ENCODE measurements at regions not wholly inside any gene's neighbourhood (a gene's known extent, or its start where the extent isn't known, plus 50 kb on each side); places are given as distances from the start of the nearest gene placed in this dataset.
"Not testable (repeated sequence)": the region's sequence is repeated elsewhere in the genome, so short reads cannot be mapped to it uniquely, and the experiment has no call there.

- Mint-ChIP-seq H3K4me3 (no peak overlapping the region), H3K36me3 (ENCODE audit: low read depth) (no peaks in the 10 kb centered on the region), H3K4me1 (no peaks in the 10 kb centered on the region), H3K27ac (no peak overlapping the region), H3K27me3 (no peaks in the 10 kb centered on the region), H3K9me3 (no peaks in the 10 kb centered on the region)
- no peak for ATAC-seq
- no peak for DNase-seq
Observed at GRCh38 chr5:130939059-130939458, 226.0 kb downstream of the HINT1 start.

GRCh38 chr5:130937046-130937445 is 228.0 kb downstream of the HINT1 start:
- H3K4me1 Mint-ChIP-seq, result no peaks in the 10 kb centered on the region
- H3K27ac Mint-ChIP-seq, result no peak overlapping the region
- ATAC-seq, result no peak
- no peak for DNase-seq
- H3K9me3 Mint-ChIP-seq, result no peaks in the 10 kb centered on the region
- no peaks in the 10 kb centered on the region for H3K36me3 Mint-ChIP-seq (ENCODE audit: low read depth)
- H3K4me3 Mint-ChIP-seq, result no peak overlapping the region
- no peaks in the 10 kb centered on the region for H3K27me3 Mint-ChIP-seq

- H3K4me1 Mint-ChIP-seq, result no peaks in the 10 kb centered on the region
- no peaks in the 10 kb centered on the region for H3K9me3 Mint-ChIP-seq
- H3K27ac Mint-ChIP-seq, result no peak overlapping the region
- H3K4me3 Mint-ChIP-seq, result no peak overlapping the region
- H3K36me3 Mint-ChIP-seq (ENCODE audit: low read depth), result no peaks in the 10 kb centered on the region
- DNase-seq, result no peak
- ATAC-seq, result no peak
- H3K27me3 Mint-ChIP-seq, result peaks cover 2% of the 10 kb centered on the region
Observed at GRCh38 chr5:130923543-130924124, 241.4 kb downstream of the HINT1 start.

GRCh38 chr5:130912088-130912487 is 253.0 kb downstream of the HINT1 start:
- no peak for ATAC-seq
- H3K4me3 Mint-ChIP-seq, result no peak overlapping the region
- H3K9me3 Mint-ChIP-seq, result peaks cover 9% of the 10 kb centered on the region
- no peaks in the 10 kb centered on the region for H3K4me1 Mint-ChIP-seq
- no peak overlapping the region for H3K27ac Mint-ChIP-seq
- no peak for DNase-seq
- peaks cover 5% of the 10 kb centered on the region for H3K27me3 Mint-ChIP-seq
- no peaks in the 10 kb centered on the region for H3K36me3 Mint-ChIP-seq (ENCODE audit: low read depth)

- H3K9me3 Mint-ChIP-seq, result peaks cover 9% of the 10 kb centered on the region
- ATAC-seq, result no peak
- H3K36me3 Mint-ChIP-seq (ENCODE audit: low read depth), result peaks cover under 1% of the 10 kb centered on the region
- DNase-seq, result no peak
- H3K27ac Mint-ChIP-seq, result no peak overlapping the region
- H3K4me3 Mint-ChIP-seq, result no peak overlapping the region
- H3K4me1 Mint-ChIP-seq, result no peaks in the 10 kb centered on the region
- peaks cover 2% of the 10 kb centered on the region for H3K27me3 Mint-ChIP-seq
Observed at GRCh38 chr5:130908186-130908585, 256.9 kb downstream of the HINT1 start.

- not testable (repeated sequence) for H3K36me3 Mint-ChIP-seq (ENCODE audit: low read depth)
Observed at GRCh38 chr5:130897537-130898195, 267.4 kb downstream of the HINT1 start.

DNA sequence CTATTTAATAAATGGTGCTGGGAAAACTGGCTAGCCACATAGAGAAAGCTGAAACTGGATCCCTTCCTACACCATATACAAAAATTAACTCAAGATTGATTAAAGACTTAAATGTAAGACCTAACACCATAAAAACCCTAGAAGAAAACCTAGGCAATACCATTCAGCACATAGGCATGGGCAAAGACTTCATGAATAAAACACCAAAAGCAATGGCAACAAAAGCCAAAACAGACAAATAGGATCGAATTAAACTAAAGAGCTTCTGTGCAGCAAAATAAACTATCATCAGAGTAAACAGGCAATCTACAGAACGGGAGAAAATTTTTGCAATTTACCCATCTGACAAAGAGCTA is 267.9 kb downstream of the HINT1 start:
- H3K27ac Mint-ChIP-seq; H3K27me3 Mint-ChIP-seq; H3K4me1 Mint-ChIP-seq; H3K4me3 Mint-ChIP-seq; H3K9me3 Mint-ChIP-seq; ATAC-seq; H3K36me3 Mint-ChIP-seq (ENCODE audit: low read depth); DNase-seq: not testable (repeated sequence)

More at GRCh38 chr5:130897537-130898195, 267.4 kb downstream of the HINT1 start:
- not testable (repeated sequence) for H3K27ac Mint-ChIP-seq, H3K4me3 Mint-ChIP-seq, H3K27me3 Mint-ChIP-seq, DNase-seq, H3K9me3 Mint-ChIP-seq, ATAC-seq, H3K4me1 Mint-ChIP-seq

DNA sequence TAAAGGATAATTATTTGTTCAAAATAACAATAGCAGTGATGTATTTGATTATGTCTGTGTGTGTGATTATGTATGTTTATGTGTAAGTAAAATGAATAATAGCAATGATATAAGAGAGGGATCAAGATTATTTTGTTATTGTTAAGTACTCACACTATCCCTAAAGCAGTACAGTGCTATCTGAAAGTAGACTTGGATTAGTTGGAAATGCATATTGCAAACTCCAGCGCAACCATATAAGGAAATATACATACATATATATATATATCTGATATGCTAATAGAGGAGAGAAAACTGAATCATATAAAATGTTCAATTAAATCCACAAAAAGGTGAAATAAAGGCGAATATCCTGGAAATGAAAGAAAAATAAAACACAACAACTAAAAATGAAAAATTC is 268.4 kb downstream of the HINT1 start:
- no peak overlapping the region for H3K4me3 Mint-ChIP-seq
- H3K27ac Mint-ChIP-seq, result no peak overlapping the region
- ATAC-seq (no peak), DNase-seq (no peak)
- no peaks in the 10 kb centered on the region for H3K4me1 Mint-ChIP-seq
- peaks cover 6% of the 10 kb centered on the region for H3K27me3 Mint-ChIP-seq
- peaks cover 3% of the 10 kb centered on the region for H3K9me3 Mint-ChIP-seq
- no peaks in the 10 kb centered on the region for H3K36me3 Mint-ChIP-seq (ENCODE audit: low read depth)

DNA sequence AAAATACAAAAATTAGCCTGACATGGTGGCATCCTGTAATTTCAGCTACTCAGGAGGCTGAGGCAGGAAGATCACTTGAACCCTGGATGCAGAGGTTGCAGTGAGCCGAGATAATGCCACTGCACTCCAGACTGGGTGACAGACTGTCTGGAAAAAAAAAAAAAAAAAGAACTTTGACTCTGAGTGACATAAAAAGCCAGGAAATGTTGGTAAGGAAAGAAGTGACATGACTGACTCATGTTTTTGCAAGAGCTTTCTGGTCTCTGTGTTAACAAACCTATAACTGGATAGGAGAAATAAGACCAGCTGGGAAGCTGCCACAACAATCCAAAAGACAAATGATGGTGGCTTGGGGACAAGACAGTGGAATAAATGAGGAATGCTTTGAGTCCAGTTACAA is 272.1 kb downstream of the HINT1 start:
- no peaks in the 10 kb centered on the region for H3K9me3 Mint-ChIP-seq
- no peaks in the 10 kb centered on the region for H3K36me3 Mint-ChIP-seq (ENCODE audit: low read depth)
- H3K27ac Mint-ChIP-seq, result no peak overlapping the region
- no peak overlapping the region for H3K4me3 Mint-ChIP-seq
- DNase-seq (no peak), ATAC-seq (no peak)
- H3K27me3 Mint-ChIP-seq, result peaks cover 13% of the 10 kb centered on the region
- H3K4me1 Mint-ChIP-seq, result no peaks in the 10 kb centered on the region

- H3K27ac Mint-ChIP-seq, result no peak overlapping the region
- ATAC-seq (no peak), DNase-seq (no peak)
- no peak overlapping the region for H3K4me3 Mint-ChIP-seq
- H3K27me3 Mint-ChIP-seq, result peaks cover 13% of the 10 kb centered on the region
- H3K36me3 Mint-ChIP-seq (ENCODE audit: low read depth), result no peaks in the 10 kb centered on the region
- no peaks in the 10 kb centered on the region for H3K9me3 Mint-ChIP-seq
- peaks cover 6% of the 10 kb centered on the region for H3K4me1 Mint-ChIP-seq
Observed at GRCh38 chr5:130890610-130891009, 274.4 kb downstream of the HINT1 start.

- no peak overlapping the region for H3K4me3 Mint-ChIP-seq
- ATAC-seq, result no peak
- H3K4me1 Mint-ChIP-seq, result peaks cover 6% of the 10 kb centered on the region
- DNase-seq, result no peak
- H3K9me3 Mint-ChIP-seq, result no peaks in the 10 kb centered on the region
- H3K27ac Mint-ChIP-seq, result no peak overlapping the region
- no peaks in the 10 kb centered on the region for H3K36me3 Mint-ChIP-seq (ENCODE audit: low read depth)
- peaks cover 6% of the 10 kb centered on the region for H3K27me3 Mint-ChIP-seq
Observed at GRCh38 chr5:130885691-130886090, 279.4 kb downstream of the HINT1 start.

GRCh38 chr5:130885027-130885426 is 280.0 kb downstream of the HINT1 start:
- Mint-ChIP-seq H3K36me3 (ENCODE audit: low read depth) (no peaks in the 10 kb centered on the region), H3K4me1 (peaks cover 6% of the 10 kb centered on the region), H3K9me3 (no peaks in the 10 kb centered on the region), H3K4me3 (no peak overlapping the region), H3K27ac (no peak overlapping the region), H3K27me3 (peaks cover 3% of the 10 kb centered on the region)
- no peak for DNase-seq
- ATAC-seq, result no peak

- ATAC-seq (no peak), DNase-seq (no peak)
- Mint-ChIP-seq H3K27me3 (peaks cover 3% of the 10 kb centered on the region), H3K36me3 (ENCODE audit: low read depth) (no peaks in the 10 kb centered on the region), H3K27ac (no peak overlapping the region), H3K4me1 (peaks cover 6% of the 10 kb centered on the region), H3K9me3 (no peaks in the 10 kb centered on the region), H3K4me3 (no peak overlapping the region)
Observed at GRCh38 chr5:130884023-130884422, 281.0 kb downstream of the HINT1 start.

DNA sequence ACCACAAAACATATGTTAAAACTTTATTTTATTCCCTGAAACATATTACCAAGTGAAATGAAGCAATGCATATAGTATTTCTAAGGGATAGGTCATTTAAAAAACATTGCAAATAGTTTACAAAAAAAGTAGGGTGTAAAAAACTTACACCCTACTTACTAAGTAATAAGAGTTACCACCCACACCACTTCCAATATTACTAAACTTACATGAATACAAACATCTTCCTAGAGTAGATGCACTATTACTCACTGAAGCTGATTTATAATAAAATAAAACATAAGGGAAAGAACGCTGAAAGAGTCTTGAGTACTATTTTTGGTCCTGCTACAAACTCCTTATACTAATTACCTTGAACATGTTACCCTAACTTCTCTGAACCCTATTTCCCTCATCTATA is 289.4 kb downstream of the HINT1 start:
- no peaks in the 10 kb centered on the region for H3K9me3 Mint-ChIP-seq
- H3K27me3 Mint-ChIP-seq, result no peaks in the 10 kb centered on the region
- ATAC-seq, result no peak

GRCh38 chr5:130874861-130875417 is 290.1 kb downstream of the HINT1 start:
- no peaks in the 10 kb centered on the region for H3K27me3 Mint-ChIP-seq
- H3K9me3 Mint-ChIP-seq, result no peaks in the 10 kb centered on the region
- ATAC-seq (no peak), DNase-seq (no peak)
- no peaks in the 10 kb centered on the region for H3K36me3 Mint-ChIP-seq (ENCODE audit: low read depth)
- no peaks in the 10 kb centered on the region for H3K4me1 Mint-ChIP-seq
- H3K27ac Mint-ChIP-seq, result no peak overlapping the region
- H3K4me3 Mint-ChIP-seq, result no peak overlapping the region

More for the DNA sequence above, 289.4 kb downstream of the HINT1 start:
- H3K36me3 Mint-ChIP-seq (ENCODE audit: low read depth), result no peaks in the 10 kb centered on the region
- no peak for DNase-seq
- no peaks in the 10 kb centered on the region for H3K4me1 Mint-ChIP-seq
- H3K4me3 Mint-ChIP-seq, result no peak overlapping the region
- no peak overlapping the region for H3K27ac Mint-ChIP-seq
